H9 (cell line): ENCODE measurements at regions not wholly inside any gene's neighbourhood (a gene's known extent, or its start where the extent isn't known, plus 50 kb on each side); places are given as distances from the start of the nearest gene placed in this dataset.

ENCODE experiments used
- DNase-seq: peaks from one replicate; pipeline ENCODE4 v3.0.0-alpha.2; 2017
- H2AFZ ChIP-seq: one replicate; pipeline ENCODE4 v1.6.1; 2013; ENCODE audit warnings: mild to moderate bottlenecking, low read length, control low read depth, moderate library complexity
- H2AK5ac ChIP-seq: 2 replicates; pipeline ENCODE4 v1.6.1; 2013; ENCODE audit warnings: low read length, control low read depth, mixed read lengths; ENCODE audit not compliant: insufficient read length
- H2BK120ac ChIP-seq: one replicate; pipeline ENCODE4 v1.6.1; 2013; ENCODE audit warnings: low read depth, mild to moderate bottlenecking, low read length, control low read depth, inconsistent platforms; ENCODE audit not compliant: poor library complexity, severe bottlenecking
- H2BK12ac ChIP-seq: 2 replicates; pipeline ENCODE4 v1.6.1; 2013; ENCODE audit warnings: low read length, control low read depth, mixed read lengths, low read depth; ENCODE audit not compliant: insufficient read length
- H2BK15ac ChIP-seq: 2 replicates; pipeline ENCODE4 v1.6.1; 2013; ENCODE audit warnings: low read depth, low read length, control low read depth
- H2BK20ac ChIP-seq: one replicate; pipeline ENCODE4 v1.6.1; 2013; ENCODE audit warnings: low read depth, mild to moderate bottlenecking, low read length, control low read depth, inconsistent platforms; ENCODE audit not compliant: poor library complexity, severe bottlenecking
- H2BK5ac ChIP-seq: 2 replicates; pipeline ENCODE4 v1.6.1; 2013; ENCODE audit warnings: low read length, control low read depth, mixed read lengths; ENCODE audit not compliant: insufficient read length
- H3K14ac ChIP-seq: 2 replicates; pipeline ENCODE4 v1.6.1; 2013; ENCODE audit warnings: low read length, control low read depth; ENCODE audit not compliant: insufficient read depth
- H3K18ac ChIP-seq: 2 replicates; pipeline ENCODE4 v1.6.1; 2013; ENCODE audit warnings: low read depth, mild to moderate bottlenecking, mixed read lengths, low read length, control low read depth; ENCODE audit not compliant: insufficient read length
- H3K23ac ChIP-seq: 2 replicates; pipeline ENCODE4 v1.6.1; 2013; ENCODE audit warnings: low read length, control low read depth, mixed read lengths, low read depth; ENCODE audit not compliant: insufficient read length
- H3K23me2 ChIP-seq: 2 replicates; pipeline ENCODE4 v1.6.1; 2013; ENCODE audit warnings: low read depth, mild to moderate bottlenecking, mixed read lengths, low read length, control low read depth; ENCODE audit not compliant: insufficient read length, poor library complexity, severe bottlenecking
- H3K27ac ChIP-seq: 2 replicates; pipeline ENCODE4 v1.5.1; 2013; ENCODE audit warnings: low read length, control low read depth, mixed read lengths, low read depth; ENCODE audit not compliant: insufficient read length
- H3K27me3 ChIP-seq: 2 replicates; pipeline ENCODE4 v1.6.1; 2013; ENCODE audit warnings: low read length, control low read depth, inconsistent platforms; ENCODE audit not compliant: insufficient read depth
- H3K4ac ChIP-seq: 2 replicates; pipeline ENCODE4 v1.6.1; 2013; ENCODE audit warnings: low read depth, mild to moderate bottlenecking, control low read depth, inconsistent platforms, low read length, moderate library complexity
- H3K4me1 ChIP-seq: 2 replicates; pipeline ENCODE4 v1.6.1; 2013; ENCODE audit warnings: low read length, control low read depth, inconsistent platforms; ENCODE audit not compliant: insufficient read depth
- H3K4me2 ChIP-seq: 2 replicates; pipeline ENCODE4 v1.6.1; 2013; ENCODE audit warnings: low read length, control low read depth, mixed read lengths; ENCODE audit not compliant: insufficient read length, insufficient read depth
- H3K56ac ChIP-seq: 2 replicates; pipeline ENCODE4 v1.6.1; 2013; ENCODE audit warnings: low read depth, mild to moderate bottlenecking, mixed read lengths, low read length, control low read depth; ENCODE audit not compliant: insufficient read length
- H3K79me1 ChIP-seq: 2 replicates; pipeline ENCODE4 v1.6.1; 2013; ENCODE audit warnings: low read depth, mild to moderate bottlenecking, moderate library complexity, low read length, control low read depth, inconsistent platforms; ENCODE audit not compliant: insufficient read depth, poor library complexity, severe bottlenecking
- H3K79me2 ChIP-seq: 2 replicates; pipeline ENCODE4 v1.6.1; 2013; ENCODE audit warnings: low read length, control low read depth, inconsistent platforms; ENCODE audit not compliant: insufficient read depth
- H3K9ac ChIP-seq: 2 replicates; pipeline ENCODE4 v1.6.1; 2013; ENCODE audit warnings: low read length, control low read depth, mixed read lengths; ENCODE audit not compliant: insufficient read length; ENCODE audit errors: extremely low read depth
- H3K9me3 ChIP-seq: one replicate; pipeline ENCODE4 v1.6.1; 2013; ENCODE audit warnings: low read depth, low read length, inconsistent platforms; ENCODE audit not compliant: control insufficient read depth
- H3T11ph ChIP-seq: one replicate; pipeline ENCODE4 v1.6.1; 2013; ENCODE audit warnings: mild to moderate bottlenecking, low read length, control low read depth, inconsistent platforms
- H4K20me1 ChIP-seq: one replicate; pipeline ENCODE4 v1.6.1; 2013; ENCODE audit not compliant: control insufficient read depth, insufficient read length, insufficient read depth
- H4K5ac ChIP-seq: 2 replicates; pipeline ENCODE4 v1.6.1; 2013; ENCODE audit warnings: low read depth, mild to moderate bottlenecking, mixed read lengths, low read length, control low read depth; ENCODE audit not compliant: insufficient read length
- H4K8ac ChIP-seq: replicated peaks from 2 replicates; pipeline ENCODE4 v1.6.1; 2013; ENCODE audit warnings: low read length, control low read depth, mixed read lengths, low read depth; ENCODE audit not compliant: insufficient read length
- H4K91ac ChIP-seq: 2 replicates; pipeline ENCODE4 v1.6.1; 2013; ENCODE audit warnings: low read depth, mild to moderate bottlenecking, moderate library complexity, mixed read lengths, low read length, control low read depth; ENCODE audit not compliant: insufficient read length
- H3K27ac Mint-ChIP-seq, 3 experiments: 2 replicates in 2 of 3; 3 replicates in 1 of 3; pipeline ENCODE4 v1.8.0; 2020 to 2021; ENCODE audit warnings: mixed read lengths in 3 of 3, mild to moderate bottlenecking in 1 of 3, moderate library complexity in 1 of 3
- H3K27me3 Mint-ChIP-seq: 2 replicates; pipeline ENCODE4 v1.8.0; 2021; ENCODE audit warnings: low read depth, mild to moderate bottlenecking, moderate library complexity, mixed read lengths
- H3K36me3 Mint-ChIP-seq, 3 experiments: 2 replicates in 2 of 3; 3 replicates in 1 of 3; pipeline ENCODE4 v1.8.0; 2020 to 2021; ENCODE audit warnings: low read depth in 3 of 3, mixed read lengths in 3 of 3; ENCODE audit not compliant: insufficient read depth in 1 of 3
- H3K4me1 Mint-ChIP-seq, 2 experiments: 2 replicates each; pipeline ENCODE4 v1.8.0; 2020; ENCODE audit warnings: mixed read lengths in 2 of 2
- H3K4me3 Mint-ChIP-seq, 2 experiments: 2 replicates in 1 of 2; 3 replicates in 1 of 2; pipeline ENCODE4 v1.8.0; 2020 to 2021; ENCODE audit warnings: mild to moderate bottlenecking in 2 of 2, mixed read lengths in 2 of 2, moderate library complexity in 1 of 2
- H3K9me3 Mint-ChIP-seq, 2 experiments: 2 replicates in 1 of 2; 3 replicates in 1 of 2; pipeline ENCODE4 v1.8.0; 2020; ENCODE audit warnings: mild to moderate bottlenecking in 2 of 2, mixed read lengths in 2 of 2, moderate library complexity in 1 of 2
- WGBS: extraction: QIAGEN DNeasy Blood & Tissue Kit; methylation state at CpG from one replicate; pipeline ENCODE4 v1.1.7; 2013; ENCODE audit warnings: missing lambda C conversion rate, low lambda C conversion rate, mixed read lengths; ENCODE audit not compliant: insufficient read length; ENCODE audit errors: extremely low coverage; 5-methylcytosine and 5-hydroxymethylcytosine counted together
- TF ChIP-seq, protein P1 (sequence below): fragments of 200-600 bp; sonication (generic); conservative IDR thresholded peaks from 3 replicates; pipeline ENCODE4 v1.8.0; 2021; ENCODE audit warnings: antibody characterized with exemption, mild to moderate bottlenecking

DNA sequence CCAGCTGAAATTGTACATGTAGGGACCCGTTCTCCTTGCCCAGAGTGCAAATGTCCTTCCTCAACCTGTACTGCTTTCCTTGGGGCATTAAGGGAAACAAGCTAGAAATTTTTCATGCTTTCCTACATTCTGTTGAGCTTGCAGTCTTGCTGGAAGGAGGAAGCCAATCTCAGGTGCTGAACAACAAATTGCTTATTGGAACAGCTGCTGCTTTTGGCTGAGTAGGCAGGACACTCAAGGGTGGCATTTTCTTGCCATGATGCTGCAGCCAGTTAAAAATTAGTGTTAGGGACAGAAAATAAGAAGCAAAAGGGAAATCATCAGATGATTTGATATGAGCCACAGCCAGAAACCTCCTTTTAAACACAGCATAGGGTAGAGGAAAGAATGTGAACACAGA is 223.7 kb downstream of the QDPR start:
- Histone ChIP-seq H3K14ac (no peak overlapping the region), H3K9me3 (no peaks in the 10 kb centered on the region), H2BK15ac (no peak overlapping the region), H3K79me1 (no peaks in the 10 kb centered on the region), H3K23ac (no peak overlapping the region), H3K56ac (no peak overlapping the region), H3K4ac (no peak overlapping the region), H3K9ac (no peak overlapping the region), H2BK120ac (no peak overlapping the region), H2BK5ac (no peak overlapping the region), H3K79me2 (no peaks in the 10 kb centered on the region), H3K4me2 (no peak overlapping the region), H3K27me3 (no peaks in the 10 kb centered on the region; the same call in 1 of the 2 replicates), H4K91ac (no peak overlapping the region), H4K20me1 (no peaks in the 10 kb centered on the region), H3K23me2 (no peaks in the 10 kb centered on the region), H3K18ac (no peak overlapping the region), H3K27ac (no peak overlapping the region), H4K5ac (no peak overlapping the region), H2AFZ (no peak overlapping the region), H4K8ac (no peak overlapping the region), H3T11ph (no peak overlapping the region), H2AK5ac (no peak overlapping the region), H2BK12ac (no peak overlapping the region), H3K4me1 (peaks cover 4% of the 10 kb centered on the region; the same call in 1 of the 2 replicates), H2BK20ac (no peak overlapping the region)
- WGBS, result no CpG with 5 or more reads among the region's 1 CpG
- H3K36me3 Mint-ChIP-seq, result peaks cover 0 to 11% (median 3%) of the 10 kb centered on the region in 3 experiments; a peak in 4 of 7 replicates
- H3K4me3 Mint-ChIP-seq, result no peak overlapping the region
- no peaks in the 10 kb centered on the region; a peak in 1 of 5 replicates for H3K9me3 Mint-ChIP-seq
- H3K4me1 Mint-ChIP-seq, result peaks cover 38 to 42% of the 10 kb centered on the region in 2 experiments
- H3K27ac Mint-ChIP-seq, result no peak overlapping the region
- no peaks in the 10 kb centered on the region for H3K27me3 Mint-ChIP-seq
- TF ChIP-seq, protein P1, sequence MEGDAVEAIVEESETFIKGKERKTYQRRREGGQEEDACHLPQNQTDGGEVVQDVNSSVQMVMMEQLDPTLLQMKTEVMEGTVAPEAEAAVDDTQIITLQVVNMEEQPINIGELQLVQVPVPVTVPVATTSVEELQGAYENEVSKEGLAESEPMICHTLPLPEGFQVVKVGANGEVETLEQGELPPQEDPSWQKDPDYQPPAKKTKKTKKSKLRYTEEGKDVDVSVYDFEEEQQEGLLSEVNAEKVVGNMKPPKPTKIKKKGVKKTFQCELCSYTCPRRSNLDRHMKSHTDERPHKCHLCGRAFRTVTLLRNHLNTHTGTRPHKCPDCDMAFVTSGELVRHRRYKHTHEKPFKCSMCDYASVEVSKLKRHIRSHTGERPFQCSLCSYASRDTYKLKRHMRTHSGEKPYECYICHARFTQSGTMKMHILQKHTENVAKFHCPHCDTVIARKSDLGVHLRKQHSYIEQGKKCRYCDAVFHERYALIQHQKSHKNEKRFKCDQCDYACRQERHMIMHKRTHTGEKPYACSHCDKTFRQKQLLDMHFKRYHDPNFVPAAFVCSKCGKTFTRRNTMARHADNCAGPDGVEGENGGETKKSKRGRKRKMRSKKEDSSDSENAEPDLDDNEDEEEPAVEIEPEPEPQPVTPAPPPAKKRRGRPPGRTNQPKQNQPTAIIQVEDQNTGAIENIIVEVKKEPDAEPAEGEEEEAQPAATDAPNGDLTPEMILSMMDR, result no peak
- DNase-seq, result no peak
